NB4 (cell line): ENCODE measurements at regions not wholly inside any gene's neighbourhood (a gene's known extent, or its start where the extent isn't known, plus 50 kb on each side); places are given as distances from the start of the nearest gene placed in this dataset.

Source experiments
- MYC ChIP-seq: IDR thresholded peaks from 2 replicates; pipeline ENCODE4 v1.6.1; 2011; ENCODE audit warnings: low read depth, low read length
- TF ChIP-seq, protein P1 (sequence below): IDR thresholded peaks from one replicate; pipeline ENCODE4 v1.5.1; 2012; ENCODE audit warnings: low read depth, low read length
- TF ChIP-seq, protein P2 (sequence below): IDR thresholded peaks from 2 replicates; pipeline ENCODE4 v1.6.1; 2011; ENCODE audit warnings: low read depth, low read length

DNA sequence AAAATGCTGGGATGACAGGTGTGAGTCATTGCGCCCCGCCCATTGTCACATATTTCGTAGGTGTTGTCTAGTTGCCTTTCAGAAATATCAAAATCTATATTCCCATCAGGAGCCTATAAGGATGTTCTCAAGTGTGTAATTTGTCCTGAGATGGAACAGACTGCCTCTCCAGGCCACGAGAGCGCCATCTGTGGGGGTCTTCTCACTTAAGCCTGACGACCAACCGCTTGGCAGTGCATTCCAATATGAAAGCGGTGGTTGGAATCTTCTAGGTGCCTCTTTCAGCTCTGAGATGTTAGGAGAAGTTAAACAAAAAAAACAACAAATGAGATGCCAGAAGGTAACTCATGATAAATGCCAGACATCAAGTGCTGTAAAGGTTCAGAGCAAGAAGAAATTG, 488.5 kb downstream of the QKI start:
- TF ChIP-seq MYC, result no peak
- TF ChIP-seq, protein P1, sequence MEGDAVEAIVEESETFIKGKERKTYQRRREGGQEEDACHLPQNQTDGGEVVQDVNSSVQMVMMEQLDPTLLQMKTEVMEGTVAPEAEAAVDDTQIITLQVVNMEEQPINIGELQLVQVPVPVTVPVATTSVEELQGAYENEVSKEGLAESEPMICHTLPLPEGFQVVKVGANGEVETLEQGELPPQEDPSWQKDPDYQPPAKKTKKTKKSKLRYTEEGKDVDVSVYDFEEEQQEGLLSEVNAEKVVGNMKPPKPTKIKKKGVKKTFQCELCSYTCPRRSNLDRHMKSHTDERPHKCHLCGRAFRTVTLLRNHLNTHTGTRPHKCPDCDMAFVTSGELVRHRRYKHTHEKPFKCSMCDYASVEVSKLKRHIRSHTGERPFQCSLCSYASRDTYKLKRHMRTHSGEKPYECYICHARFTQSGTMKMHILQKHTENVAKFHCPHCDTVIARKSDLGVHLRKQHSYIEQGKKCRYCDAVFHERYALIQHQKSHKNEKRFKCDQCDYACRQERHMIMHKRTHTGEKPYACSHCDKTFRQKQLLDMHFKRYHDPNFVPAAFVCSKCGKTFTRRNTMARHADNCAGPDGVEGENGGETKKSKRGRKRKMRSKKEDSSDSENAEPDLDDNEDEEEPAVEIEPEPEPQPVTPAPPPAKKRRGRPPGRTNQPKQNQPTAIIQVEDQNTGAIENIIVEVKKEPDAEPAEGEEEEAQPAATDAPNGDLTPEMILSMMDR, result no peak
- TF ChIP-seq, protein P2, sequence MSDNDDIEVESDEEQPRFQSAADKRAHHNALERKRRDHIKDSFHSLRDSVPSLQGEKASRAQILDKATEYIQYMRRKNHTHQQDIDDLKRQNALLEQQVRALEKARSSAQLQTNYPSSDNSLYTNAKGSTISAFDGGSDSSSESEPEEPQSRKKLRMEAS, result no peak
